ENCODE measurements at regions not wholly inside any gene's neighbourhood (a gene's known extent, or its start where the extent isn't known, plus 50 kb on each side); places are given as distances from the start of the nearest gene placed in this dataset.

DNA sequence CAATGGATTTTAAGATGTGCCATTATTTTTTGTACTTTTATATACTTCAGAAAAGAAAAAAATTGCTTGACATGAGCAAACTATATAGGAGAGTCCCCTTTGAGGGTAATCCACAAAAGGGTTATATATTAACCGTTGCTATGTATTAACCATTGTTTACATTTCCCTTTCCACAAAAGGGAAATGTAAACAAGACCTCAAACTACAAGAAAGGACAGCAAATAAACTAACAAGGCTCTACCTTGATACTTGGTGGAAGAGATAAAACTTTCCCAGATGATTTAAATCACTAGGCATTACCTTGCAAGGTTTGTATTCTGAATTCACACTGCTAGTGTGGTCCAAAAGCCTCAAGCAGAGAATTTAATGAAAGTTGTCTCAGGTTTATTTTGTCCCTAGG lies 616.3 kb upstream of the BCHE start:
- TF ChIP-seq POLR2A (IDR thresholded peaks at IDR 0.05) = no peak
- TF ChIP-seq, protein P1, sequence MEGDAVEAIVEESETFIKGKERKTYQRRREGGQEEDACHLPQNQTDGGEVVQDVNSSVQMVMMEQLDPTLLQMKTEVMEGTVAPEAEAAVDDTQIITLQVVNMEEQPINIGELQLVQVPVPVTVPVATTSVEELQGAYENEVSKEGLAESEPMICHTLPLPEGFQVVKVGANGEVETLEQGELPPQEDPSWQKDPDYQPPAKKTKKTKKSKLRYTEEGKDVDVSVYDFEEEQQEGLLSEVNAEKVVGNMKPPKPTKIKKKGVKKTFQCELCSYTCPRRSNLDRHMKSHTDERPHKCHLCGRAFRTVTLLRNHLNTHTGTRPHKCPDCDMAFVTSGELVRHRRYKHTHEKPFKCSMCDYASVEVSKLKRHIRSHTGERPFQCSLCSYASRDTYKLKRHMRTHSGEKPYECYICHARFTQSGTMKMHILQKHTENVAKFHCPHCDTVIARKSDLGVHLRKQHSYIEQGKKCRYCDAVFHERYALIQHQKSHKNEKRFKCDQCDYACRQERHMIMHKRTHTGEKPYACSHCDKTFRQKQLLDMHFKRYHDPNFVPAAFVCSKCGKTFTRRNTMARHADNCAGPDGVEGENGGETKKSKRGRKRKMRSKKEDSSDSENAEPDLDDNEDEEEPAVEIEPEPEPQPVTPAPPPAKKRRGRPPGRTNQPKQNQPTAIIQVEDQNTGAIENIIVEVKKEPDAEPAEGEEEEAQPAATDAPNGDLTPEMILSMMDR (IDR thresholded peaks at IDR 0.05 in 4 of 5, conservative IDR thresholded peaks at IDR 0.05 in 1 of 5) = no peak

Data from gastrocnemius medialis (tissue), 4 donors.